Skeletal muscle satellite cell (primary cell): ENCODE measurements at regions not wholly inside any gene's neighbourhood (a gene's known extent, or its start where the extent isn't known, plus 50 kb on each side); places are given as distances from the start of the nearest gene placed in this dataset.

Experiments
- H3K27me3 ChIP-seq: 2 replicates; pipeline ENCODE4 v1.7.0; 2013; ENCODE audit warnings: low read length; ENCODE audit not compliant: control insufficient read depth, insufficient read depth
- H3K36me3 ChIP-seq: 2 replicates; pipeline ENCODE4 v1.7.0; 2013; ENCODE audit warnings: mild to moderate bottlenecking, control low read depth, low read length; ENCODE audit not compliant: insufficient read depth
- H3K4me1 ChIP-seq: 2 replicates; pipeline ENCODE4 v1.7.0; 2013; ENCODE audit warnings: low read length; ENCODE audit not compliant: control insufficient read depth, insufficient read depth
- H3K4me2 ChIP-seq: 2 replicates; pipeline ENCODE4 v1.7.0; 2013; ENCODE audit warnings: mild to moderate bottlenecking, low read length
- H3K4me3 ChIP-seq: 2 replicates; pipeline ENCODE4 v1.7.0; 2013; ENCODE audit warnings: low read length
- H3K9ac ChIP-seq: 2 replicates; pipeline ENCODE4 v1.7.0; 2013; ENCODE audit warnings: mild to moderate bottlenecking, low read depth, low read length, moderate library complexity
- H3K9me3 ChIP-seq: replicated peaks from 2 replicates; pipeline ENCODE4 v1.7.0; 2013; ENCODE audit warnings: mild to moderate bottlenecking, control low read depth, low read length

- Histone ChIP-seq H3K36me3 (no peaks in the 10 kb centered on the region), H3K9ac (no peak overlapping the region), H3K9me3 (no peaks in the 10 kb centered on the region), H3K4me3 (no peak overlapping the region), H3K27me3 (no peaks in the 10 kb centered on the region), H3K4me2 (no peak overlapping the region), H3K4me1 (peaks cover 35% of the 10 kb centered on the region)
Measured at GRCh38 chr3:63046580-63046979, 171.4 kb upstream of the CADPS start.

- Histone ChIP-seq H3K4me1 (peaks cover 38% of the 10 kb centered on the region), H3K27me3 (no peaks in the 10 kb centered on the region), H3K4me2 (no peak overlapping the region), H3K36me3 (no peaks in the 10 kb centered on the region), H3K9ac (no peak overlapping the region), H3K9me3 (no peaks in the 10 kb centered on the region), H3K4me3 (no peak overlapping the region)
Measured at GRCh38 chr3:63047068-63047467, 171.9 kb upstream of the CADPS start.

- H3K4me3 ChIP-seq = no peak overlapping the region
- H3K9me3 ChIP-seq = no peaks in the 10 kb centered on the region
- H3K4me2 ChIP-seq = peak overlapping the region; percentile 13
- H3K4me1 ChIP-seq = peaks cover 45% of the 10 kb centered on the region
- no peaks in the 10 kb centered on the region for H3K27me3 ChIP-seq
- no peaks in the 10 kb centered on the region for H3K36me3 ChIP-seq
- no peak overlapping the region for H3K9ac ChIP-seq
Measured at GRCh38 chr3:63048367-63049326, 173.4 kb upstream of the CADPS start.

- Histone ChIP-seq H3K4me2 (peak overlapping the region; percentile 7), H3K9me3 (no peaks in the 10 kb centered on the region), H3K9ac (peak overlapping the region; percentile 4), H3K36me3 (no peaks in the 10 kb centered on the region), H3K4me1 (peaks cover 45% of the 10 kb centered on the region), H3K4me3 (no peak overlapping the region), H3K27me3 (no peaks in the 10 kb centered on the region)
Measured at GRCh38 chr3:63050548-63051177, 175.4 kb upstream of the CADPS start.

GRCh38 chr3:63051920-63052319 lies 176.7 kb upstream of the CADPS start:
- Histone ChIP-seq H3K4me2 (peak overlapping the region; percentile 77), H3K4me3 (peak overlapping the region; percentile 36), H3K27me3 (no peaks in the 10 kb centered on the region), H3K4me1 (peaks cover 45% of the 10 kb centered on the region), H3K9me3 (no peaks in the 10 kb centered on the region), H3K36me3 (no peaks in the 10 kb centered on the region), H3K9ac (peak overlapping the region; percentile 58)

GRCh38 chr3:63056932-63057331 lies 181.7 kb upstream of the CADPS start:
- Histone ChIP-seq H3K9ac (no peak overlapping the region), H3K4me3 (no peak overlapping the region), H3K9me3 (no peaks in the 10 kb centered on the region), H3K36me3 (no peaks in the 10 kb centered on the region), H3K4me1 (peaks cover 8% of the 10 kb centered on the region), H3K27me3 (no peaks in the 10 kb centered on the region), H3K4me2 (no peak overlapping the region)

- Histone ChIP-seq H3K36me3 (no peaks in the 10 kb centered on the region), H3K4me1 (no peaks in the 10 kb centered on the region), H3K9ac (no peak overlapping the region), H3K4me2 (no peak overlapping the region), H3K27me3 (peaks cover 10% of the 10 kb centered on the region), H3K4me3 (no peak overlapping the region), H3K9me3 (no peaks in the 10 kb centered on the region)
Measured at GRCh38 chr3:63060412-63060811, 185.2 kb upstream of the CADPS start.

- no peak overlapping the region for H3K4me2 ChIP-seq
- no peak overlapping the region for H3K9ac ChIP-seq
- peaks cover 10% of the 10 kb centered on the region for H3K27me3 ChIP-seq
- no peaks in the 10 kb centered on the region for H3K36me3 ChIP-seq
- H3K9me3 ChIP-seq = no peaks in the 10 kb centered on the region
- no peaks in the 10 kb centered on the region for H3K4me1 ChIP-seq
- H3K4me3 ChIP-seq = no peak overlapping the region
Measured at GRCh38 chr3:63061449-63061848, 186.2 kb upstream of the CADPS start.

- Histone ChIP-seq H3K27me3 (peaks cover 10% of the 10 kb centered on the region), H3K9me3 (no peaks in the 10 kb centered on the region), H3K4me3 (no peak overlapping the region), H3K4me1 (no peaks in the 10 kb centered on the region), H3K4me2 (no peak overlapping the region), H3K36me3 (no peaks in the 10 kb centered on the region), H3K9ac (no peak overlapping the region)
Measured at GRCh38 chr3:63064209-63064755, 189.1 kb upstream of the CADPS start.

- no peak overlapping the region for H3K4me3 ChIP-seq
- H3K9me3 ChIP-seq = no peaks in the 10 kb centered on the region
- no peak overlapping the region for H3K4me2 ChIP-seq
- no peak overlapping the region for H3K9ac ChIP-seq
- H3K4me1 ChIP-seq = no peaks in the 10 kb centered on the region
- H3K36me3 ChIP-seq = no peaks in the 10 kb centered on the region
- H3K27me3 ChIP-seq = peaks cover 9% of the 10 kb centered on the region
Measured at GRCh38 chr3:63067999-63068645, 192.9 kb upstream of the CADPS start.

- Histone ChIP-seq H3K36me3 (no peaks in the 10 kb centered on the region), H3K4me1 (no peaks in the 10 kb centered on the region), H3K4me2 (no peak overlapping the region), H3K4me3 (no peak overlapping the region), H3K9ac (no peak overlapping the region), H3K9me3 (no peaks in the 10 kb centered on the region), H3K27me3 (peaks cover 13% of the 10 kb centered on the region)
Measured at GRCh38 chr3:63069806-63070475, 194.7 kb upstream of the CADPS start.
